GM08714 (cell line): ENCODE measurements at regions not wholly inside any gene's neighbourhood (a gene's known extent, or its start where the extent isn't known, plus 50 kb on each side); places are given as distances from the start of the nearest gene placed in this dataset.

Experiments used
- H3K4me3 ChIP-seq: fragments of 200-500 bp; sonication (Bioruptor generic); 2 replicates; pipeline ENCODE4 v1.5.1; 2014; ENCODE audit warnings: mild to moderate bottlenecking, low read length, inconsistent platforms
- ZNF274 ChIP-seq: IDR thresholded peaks from 2 replicates; pipeline ENCODE4 v1.6.1; 2012; ENCODE audit warnings: mild to moderate bottlenecking, low read depth, low read length

GRCh38 chr3:182699550-182700170 is 93.6 kb upstream of the ATP11B start:
- H3K4me3 ChIP-seq: no peak overlapping the region
- no peak for TF ChIP-seq ZNF274

GRCh38 chr3:182702216-182702615 is 91.1 kb upstream of the ATP11B start:
- no peak for TF ChIP-seq ZNF274

GRCh38 chr3:182703233-182703632 is 90.1 kb upstream of the ATP11B start:
- TF ChIP-seq ZNF274: no peak
- no peak overlapping the region for H3K4me3 ChIP-seq

More at GRCh38 chr3:182702216-182702615, 91.1 kb upstream of the ATP11B start:
- H3K4me3 ChIP-seq: no peak overlapping the region

GRCh38 chr3:182704926-182705325 is 88.4 kb upstream of the ATP11B start:
- no peak overlapping the region for H3K4me3 ChIP-seq
- TF ChIP-seq ZNF274: no peak

- no peak for TF ChIP-seq ZNF274
- H3K4me3 ChIP-seq: no peak overlapping the region
Measured at GRCh38 chr3:182708810-182709209, 84.5 kb upstream of the ATP11B start.

- no peak overlapping the region for H3K4me3 ChIP-seq
- no peak for TF ChIP-seq ZNF274
Measured at GRCh38 chr3:182709306-182709705, 84.0 kb upstream of the ATP11B start.

- TF ChIP-seq ZNF274: no peak
- H3K4me3 ChIP-seq: no peak overlapping the region
Measured at GRCh38 chr3:182710557-182711157, 82.6 kb upstream of the ATP11B start.

- no peak for TF ChIP-seq ZNF274
- H3K4me3 ChIP-seq: no peak overlapping the region
Measured at GRCh38 chr3:182711261-182711683, 82.0 kb upstream of the ATP11B start.

- H3K4me3 ChIP-seq: no peak overlapping the region
- TF ChIP-seq ZNF274: no peak
Measured at GRCh38 chr3:182711853-182712252, 81.5 kb upstream of the ATP11B start.

GRCh38 chr3:182713111-182713510 is 80.2 kb upstream of the ATP11B start:
- no peak for TF ChIP-seq ZNF274

GRCh38 chr3:182713743-182714517 is 79.4 kb upstream of the ATP11B start:
- H3K4me3 ChIP-seq: no peak overlapping the region
- TF ChIP-seq ZNF274: no peak

More at GRCh38 chr3:182713111-182713510, 80.2 kb upstream of the ATP11B start:
- no peak overlapping the region for H3K4me3 ChIP-seq

GRCh38 chr3:182715006-182715405 is 78.3 kb upstream of the ATP11B start:
- TF ChIP-seq ZNF274: no peak
- no peak overlapping the region; the same call in 1 of the 2 replicates for H3K4me3 ChIP-seq

- no peak for TF ChIP-seq ZNF274
Measured at GRCh38 chr3:182716114-182716688, 77.1 kb upstream of the ATP11B start.

GRCh38 chr3:182717216-182717615 is 76.1 kb upstream of the ATP11B start:
- no peak overlapping the region for H3K4me3 ChIP-seq
- TF ChIP-seq ZNF274: no peak

More at GRCh38 chr3:182716114-182716688, 77.1 kb upstream of the ATP11B start:
- no peak overlapping the region; the same call in 1 of the 2 replicates for H3K4me3 ChIP-seq
